GM19452 (cell line): ENCODE measurements at regions not wholly inside any gene's neighbourhood (a gene's known extent, or its start where the extent isn't known, plus 50 kb on each side); places are given as distances from the start of the nearest gene placed in this dataset.

Experiments used
- ATAC-seq: cut with Tn5 transposase; IDR thresholded peaks from one replicate; pipeline ENCODE4 v1.9.1; 2021; ENCODE audit not compliant: unreplicated experiment

- ATAC-seq: no peak
Measured at GRCh38 chr3:20353286-20353685, 167.3 kb upstream of the SGO1 start.

- ATAC-seq: no peak
Measured at GRCh38 chr3:20352546-20353179, 166.7 kb upstream of the SGO1 start.

GRCh38 chr3:20350449-20350848 lies 164.4 kb upstream of the SGO1 start:
- no peak for ATAC-seq

GRCh38 chr3:20346916-20347315 lies 160.9 kb upstream of the SGO1 start:
- no peak for ATAC-seq

GRCh38 chr3:20346369-20346768 lies 160.4 kb upstream of the SGO1 start:
- no peak for ATAC-seq

GRCh38 chr3:20344400-20344959 lies 158.5 kb upstream of the SGO1 start:
- ATAC-seq: no peak

- no peak for ATAC-seq
Measured at GRCh38 chr3:20343790-20344189, 157.8 kb upstream of the SGO1 start.

GRCh38 chr3:20340324-20340928 lies 154.4 kb upstream of the SGO1 start:
- ATAC-seq: peak; percentile 93

- ATAC-seq: no peak
Measured at GRCh38 chr3:20336572-20336971, 150.6 kb upstream of the SGO1 start.

GRCh38 chr3:20334842-20335241 lies 148.8 kb upstream of the SGO1 start:
- ATAC-seq: no peak

GRCh38 chr3:20327889-20328288 lies 141.9 kb upstream of the SGO1 start:
- no peak for ATAC-seq

- ATAC-seq: no peak
Measured at GRCh38 chr3:20326541-20326940, 140.5 kb upstream of the SGO1 start.

GRCh38 chr3:20325563-20325962 lies 139.6 kb upstream of the SGO1 start:
- ATAC-seq: no peak

GRCh38 chr3:20324664-20325478 lies 138.9 kb upstream of the SGO1 start:
- peak; percentile 97 for ATAC-seq

GRCh38 chr3:20323307-20323927 lies 137.4 kb upstream of the SGO1 start:
- no peak for ATAC-seq

GRCh38 chr3:20322085-20322484 lies 136.1 kb upstream of the SGO1 start:
- no peak for ATAC-seq

- ATAC-seq: no peak
Measured at GRCh38 chr3:20321391-20322047, 135.5 kb upstream of the SGO1 start.

GRCh38 chr3:20320489-20320888 lies 134.5 kb upstream of the SGO1 start:
- ATAC-seq: no peak

- ATAC-seq: no peak
Measured at GRCh38 chr3:20319551-20319950, 133.5 kb upstream of the SGO1 start.

GRCh38 chr3:20317616-20318015 lies 131.6 kb upstream of the SGO1 start:
- ATAC-seq: no peak

- no peak for ATAC-seq
Measured at GRCh38 chr3:20316238-20316637, 130.2 kb upstream of the SGO1 start.
